ENCODE measurements at regions not wholly inside any gene's neighbourhood (a gene's known extent, or its start where the extent isn't known, plus 50 kb on each side); places are given as distances from the start of the nearest gene placed in this dataset.
"Not testable (repeated sequence)": the region's sequence is repeated elsewhere in the genome, so short reads cannot be mapped to it uniquely, and the experiment has no call there.

GRCh38 chr6:168369786-168370185 is 50.2 kb upstream of the DACT2 start:
- no peak for DNase-seq

- DNase-seq, result peak; percentile 1 to 47
Observed at GRCh38 chr6:168370310-168370991, 50.9 kb upstream of the DACT2 start.

- no peak for DNase-seq
Observed at GRCh38 chr6:168371185-168371584, 51.6 kb upstream of the DACT2 start.

- DNase-seq, result no peak
Observed at GRCh38 chr6:168371618-168371980, 52.0 kb upstream of the DACT2 start.

GRCh38 chr6:168371981-168372711 is 52.6 kb upstream of the DACT2 start:
- no peak for DNase-seq

- DNase-seq, result no peak
Observed at GRCh38 chr6:168372889-168373288, 53.3 kb upstream of the DACT2 start.

- no peak for DNase-seq
Observed at GRCh38 chr6:168373389-168373788, 53.8 kb upstream of the DACT2 start.

GRCh38 chr6:168374051-168374502 is 54.5 kb upstream of the DACT2 start:
- DNase-seq, result no peak

- DNase-seq, result no peak
Observed at GRCh38 chr6:168374541-168375071, 55.0 kb upstream of the DACT2 start.

- no peak for DNase-seq
Observed at GRCh38 chr6:168376120-168376519, 56.5 kb upstream of the DACT2 start.

GRCh38 chr6:168376811-168377483 is 57.4 kb upstream of the DACT2 start:
- no peak for DNase-seq

GRCh38 chr6:168377484-168377855 is 57.9 kb upstream of the DACT2 start:
- DNase-seq, result peak in 1 of 2 donors; percentile 6

GRCh38 chr6:168377856-168378832 is 58.6 kb upstream of the DACT2 start:
- DNase-seq, result peak in 1 of 2 donors; percentile 28

GRCh38 chr6:168379579-168379978 is 60.0 kb upstream of the DACT2 start:
- DNase-seq, result not testable (repeated sequence)

- DNase-seq, result not testable (repeated sequence)
Observed at GRCh38 chr6:168380166-168380955, 60.6 kb upstream of the SMOC2 start.

GRCh38 chr6:168380956-168381605 is 59.9 kb upstream of the SMOC2 start:
- DNase-seq, result no peak

GRCh38 chr6:168381726-168382458 is 59.1 kb upstream of the SMOC2 start:
- no peak for DNase-seq

- DNase-seq, result no peak
Observed at GRCh38 chr6:168383062-168383854, 57.7 kb upstream of the SMOC2 start.
